Activated CD4-positive, alpha-beta T cell treated with anti-CD3 and anti-CD28 coated beads for 48 hours (primary cell): ENCODE measurements at regions not wholly inside any gene's neighbourhood (a gene's known extent, or its start where the extent isn't known, plus 50 kb on each side); places are given as distances from the start of the nearest gene placed in this dataset.

Source experiments
- DNase-seq: peaks from one replicate; pipeline ENCODE4 v3.0.0-alpha.2; 2020

DNA sequence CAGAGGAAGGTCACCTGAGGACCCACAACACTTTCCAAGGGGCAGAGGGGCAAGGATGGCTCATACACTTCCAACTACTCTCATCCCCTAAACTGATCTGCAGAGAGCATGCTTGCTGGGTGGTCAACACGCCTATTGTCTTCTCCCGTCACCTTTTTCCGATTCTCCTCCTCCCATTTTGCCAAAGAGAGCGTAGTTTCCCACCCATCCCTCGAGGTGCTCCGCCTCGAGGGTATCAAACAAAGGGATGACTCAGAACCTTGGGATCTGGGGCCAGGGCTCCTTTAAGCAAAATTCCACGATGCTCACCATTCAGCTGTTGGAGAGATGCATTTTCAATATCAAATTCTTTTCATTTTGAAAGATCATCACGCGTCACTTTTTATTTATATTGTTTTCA lies 507.5 kb upstream of the SULF2 start:
- no peak for DNase-seq

DNA sequence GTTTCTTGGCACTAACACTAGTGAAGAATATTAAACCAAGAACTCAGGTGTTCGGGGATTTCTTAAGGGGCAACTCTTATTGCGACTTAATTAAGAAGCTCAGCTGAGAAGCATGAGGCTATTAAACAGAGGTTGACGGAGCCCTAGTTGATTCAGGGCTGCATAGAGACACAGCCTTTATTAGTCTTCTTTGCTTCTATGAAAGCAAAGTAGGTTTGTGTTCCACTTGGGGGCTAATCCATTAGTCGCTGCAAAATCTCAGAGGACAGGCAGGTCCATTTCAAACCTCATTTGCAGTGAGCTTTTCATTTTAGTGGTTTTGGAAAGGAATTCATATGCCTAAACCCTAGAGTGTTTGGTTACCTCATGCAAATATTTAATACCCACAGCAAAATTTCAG lies 506.6 kb upstream of the SULF2 start:
- DNase-seq: no peak

GRCh38 chr20:48288930-48289507 lies 503.7 kb upstream of the SULF2 start:
- DNase-seq: no peak

GRCh38 chr20:48287552-48288170 lies 502.4 kb upstream of the SULF2 start:
- DNase-seq: no peak

- DNase-seq: no peak
Measured at GRCh38 chr20:48287021-48287494, 501.8 kb upstream of the SULF2 start.

DNA sequence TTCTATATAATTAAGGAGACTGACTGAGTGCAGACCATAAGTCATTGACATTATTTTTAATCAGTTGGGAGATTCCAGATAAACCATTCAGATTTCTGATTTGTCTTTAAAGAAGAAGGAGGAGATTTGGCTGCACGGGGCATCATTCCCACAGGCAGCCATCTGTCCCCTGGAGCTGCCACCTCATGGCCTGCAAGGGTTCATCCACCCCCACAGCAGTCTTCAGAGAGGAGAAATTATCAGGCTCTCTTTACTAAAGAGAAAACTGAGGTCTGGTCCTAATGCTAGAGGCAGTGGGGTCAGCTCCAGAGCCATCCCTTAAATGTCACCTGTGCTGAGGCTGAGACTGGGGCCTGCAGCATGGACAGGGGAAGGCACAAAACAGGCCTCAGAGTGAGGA lies 501.3 kb upstream of the SULF2 start:
- DNase-seq: no peak

GRCh38 chr20:48285656-48286055 lies 500.4 kb upstream of the SULF2 start:
- DNase-seq: no peak

DNA sequence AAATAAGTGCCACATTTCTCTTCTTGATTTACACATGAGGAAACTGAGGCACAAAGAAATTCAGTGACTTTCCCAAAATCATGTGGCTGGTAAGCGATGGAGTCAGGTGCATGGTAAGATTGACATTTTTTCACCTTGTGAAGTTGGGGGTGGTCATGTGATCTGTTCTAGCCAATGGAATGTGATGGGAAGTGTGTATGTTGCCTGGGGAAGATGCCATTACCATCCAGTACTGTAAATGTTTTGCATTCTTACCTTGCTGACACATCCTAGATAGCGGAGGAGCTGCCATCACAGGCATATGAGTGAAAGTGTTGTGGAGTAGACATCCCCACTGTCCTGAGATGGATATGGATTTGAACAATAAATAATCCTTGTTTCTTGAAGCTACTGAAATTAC lies 499.6 kb upstream of the SULF2 start:
- no peak for DNase-seq

DNA sequence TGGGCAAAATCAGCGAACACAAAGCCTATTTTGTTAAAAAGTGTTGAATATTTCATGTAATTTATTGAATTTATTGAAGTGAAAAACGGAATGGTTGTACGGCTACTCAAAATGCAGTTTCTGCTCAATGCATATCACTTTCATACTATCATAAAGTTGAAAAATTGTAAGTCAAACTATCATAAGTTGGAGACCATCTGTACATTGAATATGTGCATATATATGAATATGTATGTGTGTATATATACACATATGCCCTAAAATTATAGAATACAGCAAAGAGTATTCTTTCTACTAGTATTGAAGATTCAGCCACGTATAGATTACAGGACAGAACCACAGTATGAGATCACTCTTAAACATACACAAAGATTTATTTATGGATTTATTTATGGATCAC lies 499.0 kb upstream of the SULF2 start:
- DNase-seq: no peak

DNA sequence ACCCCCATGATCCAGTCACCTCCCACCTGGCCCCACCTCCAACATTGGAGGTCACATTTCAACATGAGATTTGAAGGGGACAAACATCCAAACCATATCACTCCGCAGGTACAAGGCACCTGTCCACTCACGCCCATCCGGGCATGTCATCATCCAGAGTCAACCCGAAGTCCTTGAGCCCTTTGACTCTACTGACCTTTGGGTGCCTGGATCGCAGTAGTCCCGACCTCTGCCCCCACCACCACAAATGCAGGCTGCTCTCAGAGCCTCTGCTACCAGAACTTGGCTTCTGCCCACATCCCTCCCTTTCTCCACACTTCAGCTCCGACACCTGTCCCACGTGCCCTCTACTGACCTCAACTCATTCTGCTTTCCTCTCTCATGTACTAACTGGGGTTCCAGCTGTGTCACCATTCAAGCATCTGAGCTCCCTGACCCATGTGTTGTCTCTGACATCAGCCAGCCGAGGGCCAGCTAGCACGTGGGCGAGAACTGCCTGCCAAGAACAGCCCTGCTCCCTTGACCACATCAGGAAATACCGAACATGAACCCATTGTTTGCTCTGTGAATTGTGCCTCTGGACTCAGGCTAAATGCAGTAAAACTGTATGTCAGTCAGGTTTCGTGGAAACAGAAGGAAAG lies 498.3 kb upstream of the SULF2 start:
- no peak for DNase-seq

DNA sequence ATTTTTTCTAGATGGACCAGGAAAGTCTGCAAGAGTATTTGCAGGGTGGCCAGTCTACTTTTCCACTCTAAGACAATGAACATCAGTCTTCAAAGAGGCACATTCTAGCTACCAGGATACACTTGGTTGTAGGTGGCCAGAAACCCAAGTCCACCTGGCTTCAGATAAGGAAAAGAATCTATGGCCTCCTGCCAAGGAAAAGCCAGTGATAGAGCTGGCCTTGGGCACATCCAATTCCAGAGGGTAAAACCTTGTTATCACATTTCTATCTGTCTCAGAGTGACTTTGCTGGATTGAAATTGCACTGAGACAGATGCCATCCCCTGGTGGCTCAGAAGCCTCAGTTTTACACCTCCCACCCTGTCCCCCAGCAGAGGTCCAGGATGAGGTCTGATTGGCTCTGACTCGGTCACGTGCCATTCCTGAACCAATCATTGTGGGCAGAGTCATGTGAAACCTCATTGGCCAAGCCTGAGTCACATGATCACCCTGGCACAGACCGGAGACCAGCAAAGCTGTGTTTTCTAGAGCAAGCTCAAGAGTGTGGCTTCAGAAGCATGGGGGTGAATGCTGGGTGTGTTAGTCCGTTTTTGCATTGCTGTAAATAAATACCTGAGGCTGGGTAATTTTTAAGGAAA lies 497.4 kb upstream of the SULF2 start:
- no peak for DNase-seq

DNA sequence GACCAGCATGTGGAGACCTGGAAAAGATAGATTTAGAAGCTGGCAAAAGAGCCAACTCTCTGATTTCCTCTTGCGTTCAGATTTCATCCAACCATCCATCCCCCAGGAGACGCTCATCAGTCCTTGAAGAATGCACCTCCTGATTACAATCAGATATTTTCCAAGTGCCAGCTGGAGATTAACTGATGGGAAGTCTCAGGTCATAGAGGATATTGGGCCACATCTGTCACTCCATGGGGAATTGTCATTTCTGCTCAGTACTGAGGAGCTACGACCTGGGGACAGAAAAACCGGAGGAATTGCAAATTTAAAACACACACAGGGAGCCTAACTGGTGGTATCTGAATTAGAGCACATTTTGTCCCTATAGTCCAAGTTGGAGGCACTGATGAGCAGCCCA lies 496.2 kb upstream of the SULF2 start:
- DNase-seq: no peak

DNA sequence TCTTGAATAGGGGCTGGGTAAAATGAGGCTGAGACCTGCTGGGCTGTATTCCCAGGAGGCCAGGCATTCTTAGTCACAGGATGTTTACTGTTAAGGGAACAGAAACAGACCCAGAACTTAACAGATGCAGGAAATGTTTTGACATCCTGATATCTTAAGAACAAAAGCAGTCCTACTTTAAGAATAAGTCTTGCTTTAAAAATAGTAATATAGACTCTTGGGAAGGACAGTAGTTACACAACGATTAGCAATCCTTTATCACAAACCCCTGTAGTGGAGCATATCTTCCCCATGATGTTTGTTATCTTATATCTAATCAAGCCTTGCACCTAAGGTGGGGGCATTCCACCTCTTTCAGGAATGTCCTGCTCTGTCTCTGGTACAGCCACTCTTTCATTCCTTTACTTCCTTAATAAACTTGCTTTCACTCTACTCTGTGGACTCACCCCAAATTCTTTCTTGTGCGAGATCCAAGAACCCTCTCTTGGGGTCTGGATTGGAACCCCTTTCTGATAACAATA lies 493.7 kb upstream of the SULF2 start:
- no peak for DNase-seq

- DNase-seq: no peak
Measured at GRCh38 chr20:48277266-48277665, 492.0 kb upstream of the SULF2 start.

- no peak for DNase-seq
Measured at GRCh38 chr20:48276021-48276342, 490.7 kb upstream of the SULF2 start.

- no peak for DNase-seq
Measured at GRCh38 chr20:48275286-48276020, 490.2 kb upstream of the SULF2 start.

- no peak for DNase-seq
Measured at GRCh38 chr20:48273843-48274242, 488.6 kb upstream of the SULF2 start.

DNA sequence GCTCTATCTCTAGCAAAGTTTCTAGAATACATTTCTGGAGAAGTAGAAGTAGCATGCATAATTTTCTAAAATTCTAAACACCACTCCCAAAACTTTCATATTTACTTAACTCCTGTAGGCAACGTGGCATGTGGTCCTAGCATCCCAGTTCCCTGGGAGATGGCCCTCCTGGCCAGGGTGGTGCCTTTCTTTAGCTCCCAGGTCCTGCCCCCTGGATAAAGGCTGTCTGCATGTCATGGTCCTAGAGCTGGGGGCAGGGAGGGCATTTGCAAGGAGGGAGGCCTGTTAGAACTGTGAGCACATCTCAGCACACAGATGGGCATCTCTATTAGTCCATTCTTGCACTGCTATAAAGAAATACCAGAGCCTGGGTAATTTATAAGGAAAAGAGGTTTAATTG lies 485.6 kb upstream of the SULF2 start:
- no peak for DNase-seq

- no peak for DNase-seq
Measured at GRCh38 chr20:48267860-48268633, 482.8 kb upstream of the SULF2 start.

DNA sequence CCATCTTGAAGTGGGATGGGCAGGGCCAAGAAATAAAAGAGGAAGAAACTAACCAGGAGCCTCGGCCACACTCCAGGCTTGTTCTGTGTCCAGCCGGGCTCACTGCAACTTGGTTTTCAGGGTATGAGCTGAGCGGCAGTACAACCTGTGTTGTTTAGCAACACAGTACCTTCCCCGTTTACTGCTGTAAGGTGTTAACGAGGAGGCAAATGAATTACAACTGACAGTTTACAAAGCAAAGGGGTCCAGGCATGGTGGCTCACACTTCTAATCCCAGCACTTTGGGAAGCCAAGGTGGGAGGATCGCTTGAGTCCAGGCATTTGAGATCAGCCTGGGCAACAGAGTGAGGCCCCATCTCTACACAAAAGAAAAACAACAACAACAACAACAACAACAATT lies 481.3 kb upstream of the SULF2 start:
- no peak for DNase-seq

GRCh38 chr20:48265791-48266190 lies 480.5 kb upstream of the SULF2 start:
- no peak for DNase-seq

GRCh38 chr20:48262955-48263354 lies 477.7 kb upstream of the SULF2 start:
- no peak for DNase-seq

DNA sequence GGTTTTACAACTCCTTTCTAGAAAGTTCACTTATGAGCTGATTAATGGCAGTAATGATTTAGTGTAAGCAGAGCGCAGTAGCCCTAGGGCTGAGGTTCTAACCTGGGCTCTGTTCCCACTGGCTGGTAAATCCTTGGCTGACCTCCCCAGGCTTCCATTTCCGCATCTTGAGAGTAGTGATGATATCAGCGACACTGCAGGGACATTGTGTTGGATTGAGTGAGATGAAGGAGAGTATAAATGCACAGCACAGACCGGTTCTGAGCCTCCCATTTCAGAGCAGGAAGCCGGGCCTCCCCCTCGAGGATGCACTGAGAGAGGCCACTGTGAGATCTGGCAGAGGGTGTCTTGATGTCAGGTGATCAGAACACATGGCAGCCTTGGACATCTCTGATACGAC lies 477.2 kb upstream of the SULF2 start:
- DNase-seq: no peak
